ENCODE measurements at regions not wholly inside any gene's neighbourhood (a gene's known extent, or its start where the extent isn't known, plus 50 kb on each side); places are given as distances from the start of the nearest gene placed in this dataset.

DNA sequence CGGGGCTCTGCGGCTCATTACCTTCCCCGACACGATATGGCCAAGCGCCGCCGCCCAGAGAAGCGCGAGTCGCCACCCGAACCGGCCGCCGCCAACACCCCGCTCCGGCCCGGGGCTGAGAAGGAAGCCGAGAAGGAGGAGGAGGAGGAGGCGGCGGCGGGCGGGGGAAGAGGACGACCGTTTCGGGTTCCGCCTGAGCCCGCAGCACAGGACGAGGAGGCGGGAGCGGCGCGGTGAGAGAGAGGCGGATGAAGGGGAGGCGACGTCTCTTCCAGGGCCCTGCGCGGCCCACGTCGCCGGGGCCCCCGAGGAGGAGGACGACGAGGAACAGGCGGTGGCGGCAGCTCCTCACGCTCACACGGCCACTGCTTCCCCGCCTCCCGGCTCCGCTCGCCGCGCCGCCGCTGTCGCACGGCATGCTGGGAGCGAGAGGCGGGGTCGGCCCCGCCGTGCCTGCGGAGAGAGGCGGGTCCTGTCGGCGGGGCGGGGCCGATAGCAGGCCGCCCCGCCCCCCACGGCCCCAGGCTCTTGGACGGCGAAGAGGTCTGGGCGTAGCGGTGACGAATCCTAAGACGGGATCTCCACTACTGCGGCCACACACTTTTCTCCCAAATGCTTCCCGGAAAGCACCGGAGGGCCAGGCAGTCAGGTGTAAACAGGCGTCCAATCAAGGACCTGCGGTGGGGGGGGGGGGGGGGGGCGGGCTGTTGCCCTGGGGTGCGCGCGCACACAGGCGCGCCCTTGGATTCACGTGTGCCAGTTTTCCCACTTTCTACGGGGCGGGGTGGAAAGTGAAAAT lies 97.3 kb upstream of the METTL9 start (continued):
- TF ChIP-seq, protein P1, sequence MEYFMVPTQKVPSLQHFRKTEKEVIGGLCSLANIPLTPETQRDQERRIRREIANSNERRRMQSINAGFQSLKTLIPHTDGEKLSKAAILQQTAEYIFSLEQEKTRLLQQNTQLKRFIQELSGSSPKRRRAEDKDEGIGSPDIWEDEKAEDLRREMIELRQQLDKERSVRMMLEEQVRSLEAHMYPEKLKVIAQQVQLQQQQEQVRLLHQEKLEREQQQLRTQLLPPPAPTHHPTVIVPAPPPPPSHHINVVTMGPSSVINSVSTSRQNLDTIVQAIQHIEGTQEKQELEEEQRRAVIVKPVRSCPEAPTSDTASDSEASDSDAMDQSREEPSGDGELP (CRISPR knock-in tag; IDR thresholded peaks at IDR 0.05; ENCODE audit: borderline replicate concordance), result peak; percentile 45; the same call in 1 of the 2 replicates
- TF ChIP-seq ZC3H8 (IDR thresholded peaks at IDR 0.05), result no peak
- no peak for TF ChIP-seq ZFP30 (CRISPR knock-in tag; IDR thresholded peaks at IDR 0.05; ENCODE audit: borderline replicate concordance)
- TF ChIP-seq, protein P2, sequence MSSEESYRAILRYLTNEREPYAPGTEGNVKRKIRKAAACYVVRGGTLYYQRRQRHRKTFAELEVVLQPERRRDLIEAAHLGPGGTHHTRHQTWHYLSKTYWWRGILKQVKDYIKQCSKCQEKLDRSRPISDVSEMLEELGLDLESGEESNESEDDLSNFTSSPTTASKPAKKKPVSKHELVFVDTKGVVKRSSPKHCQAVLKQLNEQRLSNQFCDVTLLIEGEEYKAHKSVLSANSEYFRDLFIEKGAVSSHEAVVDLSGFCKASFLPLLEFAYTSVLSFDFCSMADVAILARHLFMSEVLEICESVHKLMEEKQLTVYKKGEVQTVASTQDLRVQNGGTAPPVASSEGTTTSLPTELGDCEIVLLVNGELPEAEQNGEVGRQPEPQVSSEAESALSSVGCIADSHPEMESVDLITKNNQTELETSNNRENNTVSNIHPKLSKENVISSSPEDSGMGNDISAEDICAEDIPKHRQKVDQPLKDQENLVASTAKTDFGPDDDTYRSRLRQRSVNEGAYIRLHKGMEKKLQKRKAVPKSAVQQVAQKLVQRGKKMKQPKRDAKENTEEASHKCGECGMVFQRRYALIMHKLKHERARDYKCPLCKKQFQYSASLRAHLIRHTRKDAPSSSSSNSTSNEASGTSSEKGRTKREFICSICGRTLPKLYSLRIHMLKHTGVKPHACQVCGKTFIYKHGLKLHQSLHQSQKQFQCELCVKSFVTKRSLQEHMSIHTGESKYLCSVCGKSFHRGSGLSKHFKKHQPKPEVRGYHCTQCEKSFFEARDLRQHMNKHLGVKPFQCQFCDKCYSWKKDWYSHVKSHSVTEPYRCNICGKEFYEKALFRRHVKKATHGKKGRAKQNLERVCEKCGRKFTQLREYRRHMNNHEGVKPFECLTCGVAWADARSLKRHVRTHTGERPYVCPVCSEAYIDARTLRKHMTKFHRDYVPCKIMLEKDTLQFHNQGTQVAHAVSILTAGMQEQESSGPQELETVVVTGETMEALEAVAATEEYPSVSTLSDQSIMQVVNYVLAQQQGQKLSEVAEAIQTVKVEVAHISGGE (CRISPR knock-in tag; IDR thresholded peaks at IDR 0.05), result peak in 1 of 3 experiments; percentile 47; a peak in 1 of 6 replicates
- no peak for TF ChIP-seq ATF1 (CRISPR knock-in tag; IDR thresholded peaks at IDR 0.05)
- peak; percentile 36; the same call in 1 of the 2 replicates for TF ChIP-seq ATF1 (tag; IDR thresholded peaks at IDR 0.05)
- TF ChIP-seq KDM1A (IDR thresholded peaks at IDR 0.05), result no peak
- no peak for TF ChIP-seq ZNF79 (CRISPR knock-in tag; IDR thresholded peaks at IDR 0.05; ENCODE audit: low read depth)
- TF ChIP-seq BHLHE40 (IDR thresholded peaks at IDR 0.05; ENCODE audit: low read length), result 0 out of 2 replicates have a peak, but pooled peaks have one; percentile 18
- TF ChIP-seq, protein P3, sequence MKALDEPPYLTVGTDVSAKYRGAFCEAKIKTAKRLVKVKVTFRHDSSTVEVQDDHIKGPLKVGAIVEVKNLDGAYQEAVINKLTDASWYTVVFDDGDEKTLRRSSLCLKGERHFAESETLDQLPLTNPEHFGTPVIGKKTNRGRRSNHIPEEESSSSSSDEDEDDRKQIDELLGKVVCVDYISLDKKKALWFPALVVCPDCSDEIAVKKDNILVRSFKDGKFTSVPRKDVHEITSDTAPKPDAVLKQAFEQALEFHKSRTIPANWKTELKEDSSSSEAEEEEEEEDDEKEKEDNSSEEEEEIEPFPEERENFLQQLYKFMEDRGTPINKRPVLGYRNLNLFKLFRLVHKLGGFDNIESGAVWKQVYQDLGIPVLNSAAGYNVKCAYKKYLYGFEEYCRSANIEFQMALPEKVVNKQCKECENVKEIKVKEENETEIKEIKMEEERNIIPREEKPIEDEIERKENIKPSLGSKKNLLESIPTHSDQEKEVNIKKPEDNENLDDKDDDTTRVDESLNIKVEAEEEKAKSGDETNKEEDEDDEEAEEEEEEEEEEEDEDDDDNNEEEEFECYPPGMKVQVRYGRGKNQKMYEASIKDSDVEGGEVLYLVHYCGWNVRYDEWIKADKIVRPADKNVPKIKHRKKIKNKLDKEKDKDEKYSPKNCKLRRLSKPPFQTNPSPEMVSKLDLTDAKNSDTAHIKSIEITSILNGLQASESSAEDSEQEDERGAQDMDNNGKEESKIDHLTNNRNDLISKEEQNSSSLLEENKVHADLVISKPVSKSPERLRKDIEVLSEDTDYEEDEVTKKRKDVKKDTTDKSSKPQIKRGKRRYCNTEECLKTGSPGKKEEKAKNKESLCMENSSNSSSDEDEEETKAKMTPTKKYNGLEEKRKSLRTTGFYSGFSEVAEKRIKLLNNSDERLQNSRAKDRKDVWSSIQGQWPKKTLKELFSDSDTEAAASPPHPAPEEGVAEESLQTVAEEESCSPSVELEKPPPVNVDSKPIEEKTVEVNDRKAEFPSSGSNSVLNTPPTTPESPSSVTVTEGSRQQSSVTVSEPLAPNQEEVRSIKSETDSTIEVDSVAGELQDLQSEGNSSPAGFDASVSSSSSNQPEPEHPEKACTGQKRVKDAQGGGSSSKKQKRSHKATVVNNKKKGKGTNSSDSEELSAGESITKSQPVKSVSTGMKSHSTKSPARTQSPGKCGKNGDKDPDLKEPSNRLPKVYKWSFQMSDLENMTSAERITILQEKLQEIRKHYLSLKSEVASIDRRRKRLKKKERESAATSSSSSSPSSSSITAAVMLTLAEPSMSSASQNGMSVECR (CRISPR knock-in tag; IDR thresholded peaks at IDR 0.05), result peak; percentile 85
- TF ChIP-seq KLF13 (tag; IDR thresholded peaks at IDR 0.05; ENCODE audit: borderline replicate concordance, low read depth), result no peak
- 0 out of 4 replicates have a peak, but pooled peaks of 1 of the 2 experiments have one; percentile 6 for TF ChIP-seq RCOR1 (IDR thresholded peaks at IDR 0.05; ENCODE audit: borderline replicate concordance in 1 of 2, low read depth in 2 of 2, low read length in 2 of 2)
